Endodermal cell (in vitro differentiated cells): ENCODE measurements at regions not wholly inside any gene's neighbourhood (a gene's known extent, or its start where the extent isn't known, plus 50 kb on each side); places are given as distances from the start of the nearest gene placed in this dataset.

Experiments
- DNase-seq: peaks from one replicate; pipeline ENCODE4 v3.0.0-alpha.2; 2017
- H3K27ac ChIP-seq: 2 replicates; pipeline ENCODE4 v1.5.1; 2013; ENCODE audit warnings: mild to moderate bottlenecking, low read depth, low read length, moderate library complexity
- H3K27me3 ChIP-seq: 2 replicates; pipeline ENCODE4 v1.6.1; 2013; ENCODE audit warnings: mild to moderate bottlenecking, low read length, moderate library complexity; ENCODE audit not compliant: insufficient read depth, control insufficient read depth, poor library complexity, severe bottlenecking
- H3K36me3 ChIP-seq: 2 replicates; pipeline ENCODE4 v1.7.0; 2013; ENCODE audit warnings: mild to moderate bottlenecking, low read length, moderate library complexity; ENCODE audit not compliant: control insufficient read depth, insufficient read depth
- H3K4me1 ChIP-seq: one replicate; pipeline ENCODE4 v1.7.0; 2013; ENCODE audit warnings: low read length; ENCODE audit not compliant: control insufficient read depth, insufficient read depth
- H3K4me3 ChIP-seq: 2 replicates; pipeline ENCODE4 v1.5.1; 2013; ENCODE audit warnings: mild to moderate bottlenecking, low read length, moderate library complexity
- H3K9ac ChIP-seq: 2 replicates; pipeline ENCODE4 v1.6.1; 2013; ENCODE audit warnings: mild to moderate bottlenecking, low read length, moderate library complexity; ENCODE audit not compliant: poor library complexity, severe bottlenecking; ENCODE audit errors: extremely low read depth
- H3K9me3 ChIP-seq: 2 replicates; pipeline ENCODE4 v1.6.1; 2013; ENCODE audit warnings: mild to moderate bottlenecking, low read length, moderate library complexity; ENCODE audit not compliant: control insufficient read depth
- H3K27ac Mint-ChIP-seq: 2 replicates; pipeline ENCODE4 v1.8.0; 2020; ENCODE audit warnings: mixed read lengths
- H3K27me3 Mint-ChIP-seq: 2 replicates; pipeline ENCODE4 v1.8.0; 2021; ENCODE audit warnings: mild to moderate bottlenecking, mixed read lengths; ENCODE audit not compliant: insufficient read depth
- H3K36me3 Mint-ChIP-seq: 2 replicates; pipeline ENCODE4 v1.8.0; 2020; ENCODE audit warnings: low read depth, mixed read lengths
- H3K4me1 Mint-ChIP-seq: 2 replicates; pipeline ENCODE4 v1.8.0; 2020; ENCODE audit warnings: mixed read lengths
- H3K4me3 Mint-ChIP-seq: 2 replicates; pipeline ENCODE4 v1.8.0; 2020; ENCODE audit warnings: mild to moderate bottlenecking, moderate library complexity, mixed read lengths
- H3K9me3 Mint-ChIP-seq: 2 replicates; pipeline ENCODE4 v1.8.0; 2020; ENCODE audit warnings: mild to moderate bottlenecking, mixed read lengths
- CTCF ChIP-seq: fragments of 200-600 bp; sonication (generic); conservative IDR thresholded peaks from 2 replicates; pipeline ENCODE4 v1.5.0; 2021; ENCODE audit warnings: antibody characterized with exemption, mild to moderate bottlenecking
- WGBS, 2 experiments: methylation state at CpG; one replicate each; pipeline versions ENCODE4 v1.1.5 to v1.1.7; 2013; ENCODE audit warnings: missing lambda C conversion rate in 2 of 2, mixed read lengths in 1 of 2; ENCODE audit not compliant: insufficient coverage in 1 of 2, insufficient read length in 1 of 2; 5-methylcytosine and 5-hydroxymethylcytosine counted together

GRCh38 chr7:110413038-110413437 is 677.9 kb upstream of the LRRN3 start:
- no peak overlapping the region for H3K27ac Mint-ChIP-seq
- H3K4me1 ChIP-seq, result peaks cover 4% of the 10 kb centered on the region
- H3K36me3 ChIP-seq, result no peaks in the 10 kb centered on the region
- H3K4me3 Mint-ChIP-seq, result no peak overlapping the region
- H3K27me3 Mint-ChIP-seq, result no peaks in the 10 kb centered on the region
- peaks cover 28% of the 10 kb centered on the region for H3K4me1 Mint-ChIP-seq
- no peak overlapping the region for H3K27ac ChIP-seq
- no peak overlapping the region for H3K4me3 ChIP-seq
- TF ChIP-seq CTCF, result no peak
- no peaks in the 10 kb centered on the region for H3K27me3 ChIP-seq
- no peaks in the 10 kb centered on the region for H3K36me3 Mint-ChIP-seq
- DNase-seq, result no peak
- no peak overlapping the region for H3K9ac ChIP-seq
- peaks cover 6% of the 10 kb centered on the region for H3K9me3 Mint-ChIP-seq
- H3K9me3 ChIP-seq, result peaks cover 7% of the 10 kb centered on the region

GRCh38 chr7:110417611-110418010 is 673.3 kb upstream of the LRRN3 start:
- no peak for TF ChIP-seq CTCF
- H3K4me1 ChIP-seq, result peaks cover 4% of the 10 kb centered on the region
- no peak for DNase-seq
- H3K27ac Mint-ChIP-seq, result no peak overlapping the region
- H3K36me3 ChIP-seq, result no peaks in the 10 kb centered on the region
- no peaks in the 10 kb centered on the region for H3K9me3 ChIP-seq
- H3K27me3 ChIP-seq, result no peaks in the 10 kb centered on the region
- no peaks in the 10 kb centered on the region for H3K36me3 Mint-ChIP-seq
- H3K4me1 Mint-ChIP-seq, result peaks cover 41% of the 10 kb centered on the region
- no peak overlapping the region for H3K4me3 ChIP-seq
- H3K27ac ChIP-seq, result no peak overlapping the region
- WGBS, 2 experiments, result 83 to 94% methylated on average over 1 to 2 of the region's 2 CpGs
- no peak overlapping the region for H3K9ac ChIP-seq
- no peaks in the 10 kb centered on the region for H3K27me3 Mint-ChIP-seq
- H3K4me3 Mint-ChIP-seq, result no peak overlapping the region
- no peaks in the 10 kb centered on the region for H3K9me3 Mint-ChIP-seq

GRCh38 chr7:110418659-110419280 is 672.2 kb upstream of the LRRN3 start:
- Mint-ChIP-seq H3K4me1 (peaks cover 39% of the 10 kb centered on the region), H3K4me3 (no peak overlapping the region), H3K27me3 (no peaks in the 10 kb centered on the region), H3K36me3 (no peaks in the 10 kb centered on the region), H3K9me3 (no peaks in the 10 kb centered on the region), H3K27ac (no peak overlapping the region)
- no peaks in the 10 kb centered on the region for H3K9me3 ChIP-seq
- WGBS, 2 experiments, result 75 to 76% methylated on average over 1 to 2 of the region's 2 CpGs
- H3K9ac ChIP-seq, result no peak overlapping the region
- H3K36me3 ChIP-seq, result no peaks in the 10 kb centered on the region
- H3K4me1 ChIP-seq, result peaks cover 4% of the 10 kb centered on the region
- DNase-seq, result no peak
- no peak overlapping the region for H3K27ac ChIP-seq
- H3K4me3 ChIP-seq, result no peak overlapping the region
- TF ChIP-seq CTCF, result no peak
- H3K27me3 ChIP-seq, result no peaks in the 10 kb centered on the region
